HG02678 (cell line): ENCODE measurements at regions not wholly inside any gene's neighbourhood (a gene's known extent, or its start where the extent isn't known, plus 50 kb on each side); places are given as distances from the start of the nearest gene placed in this dataset.
"Not testable (repeated sequence)": the region's sequence is repeated elsewhere in the genome, so short reads cannot be mapped to it uniquely, and the experiment has no call there.

ENCODE experiments used
- ATAC-seq: cut with Tn5 transposase; IDR thresholded peaks from one replicate; pipeline ENCODE4 v1.9.1; 2021; ENCODE audit warnings: mild to moderate bottlenecking, moderate library complexity; ENCODE audit not compliant: unreplicated experiment

- no peak for ATAC-seq
Measured at GRCh38 chrX:26631385-26631784, 415.4 kb downstream of the MAGEB5 start.

DNA sequence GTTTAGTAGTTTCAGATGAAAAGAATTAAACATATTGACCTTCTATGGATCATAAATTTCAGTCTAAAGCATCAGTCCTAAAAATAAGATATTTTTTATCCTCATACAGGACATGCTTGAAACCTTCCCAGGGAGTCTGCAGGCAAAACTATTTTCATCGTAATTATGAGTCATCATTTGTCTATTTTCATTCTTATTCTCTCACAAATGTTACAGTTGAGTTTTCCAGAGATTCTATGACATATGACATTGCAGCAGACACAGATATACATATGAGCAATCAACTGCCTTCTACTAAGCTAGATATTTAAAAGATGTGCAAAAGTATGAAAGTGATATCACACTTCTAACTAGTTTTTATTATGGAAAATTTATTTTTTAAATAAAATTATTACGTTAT lies 398.0 kb downstream of the MAGEB5 start:
- no peak for ATAC-seq

- ATAC-seq = no peak
Measured at GRCh38 chrX:26606971-26607370, 391.0 kb downstream of the MAGEB5 start.

- ATAC-seq = no peak
Measured at GRCh38 chrX:26597981-26598380, 382.0 kb downstream of the MAGEB5 start.

- no peak for ATAC-seq
Measured at GRCh38 chrX:26590849-26591248, 374.9 kb downstream of the MAGEB5 start.

DNA sequence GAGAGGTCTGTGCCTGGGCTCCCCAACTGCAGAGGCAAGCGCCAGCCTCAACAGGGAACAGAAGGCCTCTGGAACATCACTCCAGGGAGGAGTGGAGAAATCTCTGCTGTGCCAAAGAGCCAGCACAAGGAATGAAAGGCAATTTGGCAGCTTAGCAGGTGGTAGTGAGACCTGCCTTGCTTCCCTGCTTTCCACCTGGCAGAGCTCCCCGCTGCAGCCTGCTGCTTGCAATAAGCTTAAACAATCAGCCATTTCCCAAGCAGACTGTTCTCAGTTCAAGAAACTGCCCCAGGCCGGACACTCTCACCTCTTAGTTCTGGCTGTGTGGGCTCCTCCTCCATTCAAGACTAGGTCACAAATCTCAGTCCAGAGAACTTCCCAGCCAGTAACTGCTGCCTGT lies 370.6 kb downstream of the MAGEB5 start:
- ATAC-seq = no peak

GRCh38 chrX:26581091-26581490 lies 365.1 kb downstream of the MAGEB5 start:
- ATAC-seq = no peak

GRCh38 chrX:26580021-26580420 lies 364.1 kb downstream of the MAGEB5 start:
- ATAC-seq = no peak

- no peak for ATAC-seq
Measured at GRCh38 chrX:26574234-26574633, 358.3 kb downstream of the MAGEB5 start.

DNA sequence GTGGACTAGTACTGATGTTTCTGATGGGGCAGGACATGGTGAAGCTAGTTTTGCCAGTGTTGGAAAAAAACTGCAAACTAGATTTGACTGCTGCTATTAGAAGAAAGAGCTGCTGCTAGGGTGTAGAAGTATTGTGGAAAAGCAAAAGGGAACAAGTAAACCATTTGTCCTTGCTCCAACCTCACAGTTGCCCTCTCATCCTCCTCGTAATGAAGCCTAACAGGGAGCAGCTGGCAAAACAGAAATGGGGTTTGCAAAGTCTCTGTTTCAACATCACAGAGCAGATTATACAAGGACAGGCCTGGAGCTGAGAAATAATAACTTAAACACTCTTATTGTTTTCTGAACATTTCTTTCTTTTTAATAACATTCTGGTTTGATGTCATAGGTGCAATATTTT lies 346.2 kb downstream of the MAGEB5 start:
- no peak for ATAC-seq

- ATAC-seq = no peak
Measured at GRCh38 chrX:26559855-26560254, 343.9 kb downstream of the MAGEB5 start.

DNA sequence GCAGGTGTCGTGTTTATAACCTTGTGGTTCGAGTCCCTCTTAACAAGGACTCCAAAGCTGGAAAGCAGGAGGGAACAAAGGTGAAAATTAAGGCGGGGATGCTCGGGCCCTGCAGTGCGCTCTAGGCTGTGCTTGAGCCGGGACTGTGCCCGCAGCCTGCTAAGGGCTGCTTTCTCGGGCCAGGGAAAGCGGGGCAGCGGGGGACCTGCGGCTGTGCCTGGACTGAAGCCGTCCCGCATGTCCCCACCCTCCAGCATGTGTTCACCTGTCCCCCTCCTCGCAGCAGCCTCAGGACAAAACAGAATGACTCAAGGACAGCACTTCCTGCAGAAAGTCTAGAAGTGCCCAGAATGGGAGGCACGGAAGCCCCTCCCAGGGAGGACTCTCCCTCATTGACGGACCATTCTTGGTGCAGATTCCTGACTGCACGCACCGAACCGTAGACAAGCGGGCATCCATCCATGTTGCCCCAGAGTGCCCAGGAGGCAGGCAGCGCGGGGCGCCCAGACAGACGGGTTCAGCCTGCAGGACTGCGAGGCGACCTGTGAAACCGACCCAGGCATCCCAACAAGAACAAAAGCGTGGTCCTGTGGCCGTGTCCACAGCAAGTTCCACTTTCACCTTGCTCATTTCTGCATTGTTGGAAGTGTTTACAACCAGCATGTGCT lies 342.9 kb downstream of the MAGEB5 start:
- no peak for ATAC-seq

- no peak for ATAC-seq
Measured at GRCh38 chrX:26557691-26558321, 341.8 kb downstream of the MAGEB5 start.

DNA sequence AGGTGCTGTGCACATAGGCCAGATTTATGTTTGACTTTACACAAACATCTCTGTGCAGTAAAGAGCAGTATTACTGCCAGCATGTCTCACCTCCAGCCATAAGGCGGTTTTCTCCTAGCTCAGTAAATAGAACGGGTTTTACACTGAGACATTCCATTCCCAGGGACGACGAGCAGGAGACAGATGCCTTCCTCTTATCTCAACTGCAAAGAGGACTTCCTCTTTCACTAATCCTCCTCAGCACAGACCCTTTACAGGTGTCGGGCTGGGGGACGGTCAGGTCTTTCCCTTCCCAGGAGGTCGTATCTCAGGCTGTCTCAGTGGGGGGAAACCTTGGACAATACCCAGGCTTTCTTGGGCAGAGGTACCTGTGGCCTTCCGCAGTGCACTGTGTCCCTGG lies 309.8 kb downstream of the MAGEB5 start:
- ATAC-seq = not testable (repeated sequence)

DNA sequence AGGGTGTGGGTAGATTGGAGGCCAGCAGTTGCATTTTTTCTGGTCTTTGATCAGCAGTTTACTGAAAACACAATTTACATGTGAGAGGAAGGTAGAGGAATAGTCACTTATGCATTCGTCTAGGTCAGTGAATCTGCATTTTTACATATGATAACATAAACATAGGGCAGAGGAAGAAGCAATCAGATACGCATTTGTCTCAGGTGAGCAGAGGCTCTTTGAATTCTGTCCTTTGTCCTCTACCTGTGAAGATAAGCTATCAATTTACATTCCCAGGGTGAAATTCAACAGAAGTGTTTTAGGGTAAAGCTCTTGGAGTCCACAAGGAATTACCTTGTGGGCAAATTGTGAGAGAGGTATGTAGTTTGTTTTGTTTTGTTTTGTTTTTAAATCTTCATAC lies 306.5 kb downstream of the MAGEB5 start:
- no peak for ATAC-seq

GRCh38 chrX:26511589-26512363 lies 295.8 kb downstream of the MAGEB5 start:
- ATAC-seq = no peak

DNA sequence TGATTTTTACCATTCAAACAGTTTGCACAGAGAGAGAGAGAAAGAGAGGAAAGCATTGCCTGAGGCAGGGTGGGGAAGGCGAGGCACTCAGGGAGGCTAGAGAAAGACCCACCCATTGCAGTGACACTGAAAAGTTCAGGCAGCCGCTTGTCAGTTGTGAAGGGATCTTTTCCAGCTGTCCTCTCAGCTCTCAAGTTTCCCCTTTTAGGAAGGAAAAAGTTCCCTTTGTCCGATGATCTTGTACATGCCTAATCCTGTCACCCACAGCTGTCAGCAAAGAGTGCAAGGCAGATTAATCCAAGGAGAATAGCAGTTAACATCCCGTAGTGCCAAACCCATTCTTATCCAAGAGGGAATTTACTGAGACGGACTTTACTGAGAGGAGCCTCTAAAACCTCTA lies 255.0 kb downstream of the MAGEB5 start:
- ATAC-seq = no peak

GRCh38 chrX:26466387-26466786 lies 250.4 kb downstream of the MAGEB5 start:
- no peak for ATAC-seq

DNA sequence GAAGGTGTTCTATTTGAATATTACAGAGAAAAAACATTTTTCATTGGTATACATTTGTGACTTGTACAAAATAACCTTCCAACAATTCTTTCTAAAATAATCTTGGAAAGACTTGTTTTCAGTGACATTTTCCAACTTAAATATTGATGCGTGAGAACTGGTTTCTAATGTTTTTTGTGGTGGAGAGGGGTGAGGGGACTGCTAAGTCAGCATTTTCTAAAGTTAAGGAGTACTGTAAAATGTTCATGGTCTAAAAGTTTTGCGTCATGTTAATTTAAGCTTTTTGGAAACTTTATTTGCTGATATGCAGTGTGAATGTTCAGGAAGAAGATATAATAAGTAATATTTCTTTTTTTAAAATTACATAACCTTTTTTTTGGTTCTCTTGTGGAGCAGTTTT lies 229.3 kb downstream of the MAGEB5 start:
- no peak for ATAC-seq

GRCh38 chrX:26444417-26444816 lies 228.4 kb downstream of the MAGEB5 start:
- ATAC-seq = not testable (repeated sequence)

DNA sequence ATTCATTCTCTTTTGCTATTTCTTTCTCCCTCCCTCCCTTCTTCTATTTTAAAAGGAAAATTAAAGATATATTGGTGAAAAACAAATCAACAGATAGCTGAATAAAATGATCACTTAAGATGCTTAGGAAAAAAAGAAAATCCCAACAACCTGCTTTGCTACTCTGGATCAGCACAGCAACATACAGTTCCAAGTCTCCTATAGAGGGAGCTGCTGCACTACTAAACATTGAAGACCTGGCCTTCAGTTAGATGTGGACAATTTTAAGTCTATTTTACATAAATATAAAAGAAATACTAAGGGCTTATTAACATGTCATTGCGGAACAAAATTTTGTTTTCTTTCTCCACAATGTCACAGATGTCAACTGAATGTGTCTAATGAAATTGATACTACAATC lies 226.4 kb downstream of the MAGEB5 start:
- no peak for ATAC-seq

DNA sequence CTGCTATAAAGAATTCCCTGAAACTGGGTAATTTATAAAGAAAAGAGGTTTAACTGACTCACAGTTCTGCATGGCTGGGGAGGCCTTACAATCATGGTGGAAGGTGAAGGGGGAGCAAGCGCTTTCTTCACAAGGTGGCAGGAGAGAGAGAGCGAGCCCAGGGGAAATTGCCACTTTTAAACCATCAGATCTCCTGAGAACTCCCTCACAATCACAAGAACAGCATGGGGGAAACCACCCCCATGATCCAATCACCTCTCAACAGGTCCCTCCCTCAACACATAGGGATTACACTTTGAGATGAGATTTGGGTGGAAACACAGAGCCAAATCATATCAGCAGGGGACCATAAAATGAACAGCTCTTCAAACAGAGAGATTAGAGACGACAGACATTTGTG lies 198.6 kb downstream of the MAGEB5 start:
- ATAC-seq = no peak
